K562 (cell line): ENCODE measurements at regions not wholly inside any gene's neighbourhood (a gene's known extent, or its start where the extent isn't known, plus 50 kb on each side); places are given as distances from the start of the nearest gene placed in this dataset.

ENCODE experiments used
- ATAC-seq: fragments of 200-7000 bp; cut with Tn5 transposase; 3 replicates; pipeline ENCODE4 v1.9.1; 2020; ENCODE audit warnings: moderate library complexity
- BruUV-seq: library from RNA; stranded (reverse); fragments of 400-500 nt; replicated peaks from 2 replicates; lab custom pipeline; 2021; lab: Mats Ljungman, UMichigan
- CTCF ChIA-PET: fragments of 300-600 bp; formaldehyde crosslinking; extraction: SDS; loops from one replicate; lab custom pipeline; 2021; ENCODE audit warnings: low intra/inter-chr PET ratio; lab: Yijun Ruan, JAX
- POLR2A ChIA-PET: fragments of 300-600, 350-650 bp; sonication (Branson Sonifier 250); formaldehyde crosslinking; extraction: SDS; loops from one replicate; lab custom pipeline; 2021; ENCODE audit warnings: antibody characterized with exemption, inconsistent platforms; lab: Yijun Ruan, JAX
- DNase-seq, 4 experiments: peaks; one replicate each; pipeline versions ENCODE4 v3.0.0 to v3.0.0-alpha.2; 2011 to 2018; ENCODE audit warnings: low spot score in 3 of 4, mixed read lengths in 3 of 4; ENCODE audit errors: extremely low read depth in 1 of 4
- FAIRE-seq: peaks from 2 replicates; lab custom pipeline; 2011; peaks lifted over from hg19 to GRCh38; lab: Jason Lieb, UNC
- H2AFZ ChIP-seq: 2 replicates; pipeline ENCODE4 v1.6.0; 2011; ENCODE audit warnings: low read depth, low read length, control low read depth, inconsistent platforms
- H3K27ac ChIP-seq: fragments of 200-600 bp; 3 replicates; pipeline ENCODE4 v1.8.0; 2011; ENCODE audit warnings: low read depth, mild to moderate bottlenecking, control low read depth, inconsistent platforms, low read length, moderate library complexity, mixed read lengths; ENCODE audit errors: extremely low read depth
- H3K27me3 ChIP-seq, 2 experiments: fragments of 300-600 bp in 1 of 2; 2 replicates in 1 of 2; 3 replicates in 1 of 2; pipeline versions ENCODE4 v1.6.0 to v1.8.0; 2011; ENCODE audit warnings: inconsistent platforms in 2 of 2, low read length in 2 of 2, mild to moderate bottlenecking in 1 of 2, mixed read lengths in 1 of 2, moderate library complexity in 1 of 2; ENCODE audit not compliant: control insufficient read depth in 2 of 2, insufficient read depth in 2 of 2
- H3K36me3 ChIP-seq: fragments of 300-600 bp; 3 replicates; pipeline ENCODE4 v1.8.0; 2011; ENCODE audit warnings: mild to moderate bottlenecking, low read length, inconsistent platforms; ENCODE audit not compliant: control insufficient read depth, insufficient read depth
- H3K4me1 ChIP-seq, 2 experiments: fragments of 200-600 bp in 1 of 2; replicated peaks in 1 of 2; 2 replicates in 1 of 2; 3 replicates in 1 of 2; pipeline versions ENCODE4 v1.5.1 to v1.8.0; 2011; ENCODE audit warnings: inconsistent platforms in 2 of 2, low read length in 2 of 2, mild to moderate bottlenecking in 1 of 2, mixed read lengths in 1 of 2, moderate library complexity in 1 of 2; ENCODE audit not compliant: control insufficient read depth in 2 of 2, insufficient read depth in 2 of 2
- H3K4me2 ChIP-seq: 2 replicates; pipeline ENCODE4 v1.6.1; 2011; ENCODE audit warnings: low read length, control low read depth, inconsistent platforms, mixed read lengths; ENCODE audit not compliant: insufficient read depth
- H3K4me3 ChIP-seq: fragments of 200-600 bp; sonication (generic), shearing (Covaris generic); 2 replicates; pipeline ENCODE4 v1.5.1; 2016; ENCODE audit warnings: control low read depth, inconsistent platforms
- H3K79me2 ChIP-seq: fragments of 200-600 bp; 3 replicates; pipeline ENCODE4 v1.8.0; 2011; ENCODE audit warnings: low read length, inconsistent platforms; ENCODE audit not compliant: control insufficient read depth, insufficient read depth
- H3K9ac ChIP-seq, 2 experiments: 2 replicates each; pipeline versions ENCODE4 v1.6.0 to v1.6.1; 2011; ENCODE audit warnings: low read depth in 2 of 2, low read length in 2 of 2, control low read depth in 1 of 2, inconsistent platforms in 1 of 2, mild to moderate bottlenecking in 1 of 2, mixed read lengths in 1 of 2; ENCODE audit not compliant: insufficient read depth in 1 of 2
- H3K9me1 ChIP-seq: one replicate; pipeline ENCODE4 v1.6.0; 2011; ENCODE audit warnings: inconsistent platforms, mild to moderate bottlenecking, low read length, moderate library complexity; ENCODE audit not compliant: control insufficient read depth, insufficient read depth
- H3K9me3 ChIP-seq: replicated peaks from 2 replicates; pipeline ENCODE4 v1.5.1; 2011; ENCODE audit warnings: low read depth, low read length, inconsistent platforms; ENCODE audit not compliant: control insufficient read depth, insufficient read depth
- H4K20me1 ChIP-seq: replicated peaks from 2 replicates; pipeline ENCODE4 v1.6.1; 2011; ENCODE audit warnings: low read length, inconsistent platforms, mixed read lengths; ENCODE audit not compliant: control insufficient read depth, insufficient read depth
- BCL6 ChIP-seq: fragments of 250-450 bp; sonication (Bioruptor Pico); IDR thresholded peaks from 2 replicates; pipeline ENCODE4 v1.4.0; 2020
- CAMTA2 ChIP-seq: fragments of 250-450 bp; sonication (Bioruptor Pico); conservative IDR thresholded peaks from 2 replicates; pipeline ENCODE4 v1.5.1; 2022
- HMG20A ChIP-seq: fragments of 450-650 bp; formaldehyde crosslinking; conservative IDR thresholded peaks from 2 replicates; pipeline ENCODE4 v1.4.0; 2020; ENCODE audit warnings: mild to moderate bottlenecking, mixed read lengths
- HSF4 ChIP-seq: fragments of 250-450 bp; sonication (Bioruptor Pico); IDR thresholded peaks from 2 replicates; pipeline ENCODE4 v2.1.2; 2022; ENCODE audit warnings: mild to moderate bottlenecking, moderate library complexity, borderline replicate concordance
- MCM5 ChIP-seq: fragments of 450-650 bp; IDR thresholded peaks from 2 replicates; pipeline ENCODE4 v1.6.1; 2016; ENCODE audit warnings: low read depth
- RHOXF2B ChIP-seq: fragments of 250-450 bp; sonication (Bioruptor Pico); conservative IDR thresholded peaks from 2 replicates; pipeline ENCODE4 v1.5.1; 2021
- SRSF3 ChIP-seq: fragments of 200-400 bp; formaldehyde crosslinking; IDR thresholded peaks from 2 replicates; pipeline ENCODE4 v1.6.1; 2016; ENCODE audit warnings: mild to moderate bottlenecking, low read length, moderate library complexity; ENCODE audit not compliant: insufficient read depth
- TAL1 ChIP-seq: fragments of 450-650 bp; IDR thresholded peaks from 2 replicates; pipeline ENCODE4 v1.6.1; 2016; ENCODE audit warnings: mild to moderate bottlenecking
- ZNF197 ChIP-seq: fragments of 200-800 bp; sonication (Bioruptor generic); IDR thresholded peaks from 2 replicates; pipeline ENCODE4 v1.6.1; 2016; ENCODE audit warnings: low read depth, missing genetic modification characterization, missing compliant biosample characterization
- ZNF217 ChIP-seq: sonication (generic); formaldehyde crosslinking; IDR thresholded peaks from 2 replicates; pipeline ENCODE4 v1.8.0; 2022; ENCODE audit warnings: mild to moderate bottlenecking, missing genetic modification reagents
- WGBS: fragments of 100-300 bp; shearing (Covaris generic); methylation state at CpG from one replicate; pipeline ENCODE4 v1.1.6; 2016; ENCODE audit warnings: low coverage, mixed read lengths; ENCODE audit not compliant: insufficient coverage; ENCODE audit errors: missing lambda C conversion rate; 5-methylcytosine and 5-hydroxymethylcytosine counted together
- in situ Hi-C: fragments of 300-500 bp; cut with MboI; formaldehyde crosslinking; loops from 4 replicates; pipeline ENCODE4 v1.15.0; 2018; ENCODE audit warnings: inconsistent platforms, mixed read lengths
- intact Hi-C: fragments of 100-400 bp; cut with micrococcal nuclease; formaldehyde crosslinking; loops from 2 replicates; pipeline ENCODE4 v1.14.2; 2022
- TF ChIP-seq, protein P1 (sequence below): fragments of 200-600 bp; sonication (generic); IDR thresholded peaks from one replicate; pipeline ENCODE4 v1.6.1; 2012; ENCODE audit warnings: mild to moderate bottlenecking, low read depth, low read length, inconsistent platforms
- TF ChIP-seq, protein P2 (sequence below), 2 experiments: IDR thresholded peaks; 2 replicates each; pipeline ENCODE4 v1.6.1; 2011; ENCODE audit warnings: borderline replicate concordance in 1 of 2, control low read depth in 1 of 2, low read depth in 1 of 2, low read length in 1 of 2, mild to moderate bottlenecking in 1 of 2, mixed read lengths in 1 of 2, moderate library complexity in 1 of 2; ENCODE audit not compliant: insufficient read depth in 1 of 2, insufficient read length in 1 of 2, poor library complexity in 1 of 2, severe bottlenecking in 1 of 2; ENCODE audit errors: extremely low read depth in 1 of 2

DNA sequence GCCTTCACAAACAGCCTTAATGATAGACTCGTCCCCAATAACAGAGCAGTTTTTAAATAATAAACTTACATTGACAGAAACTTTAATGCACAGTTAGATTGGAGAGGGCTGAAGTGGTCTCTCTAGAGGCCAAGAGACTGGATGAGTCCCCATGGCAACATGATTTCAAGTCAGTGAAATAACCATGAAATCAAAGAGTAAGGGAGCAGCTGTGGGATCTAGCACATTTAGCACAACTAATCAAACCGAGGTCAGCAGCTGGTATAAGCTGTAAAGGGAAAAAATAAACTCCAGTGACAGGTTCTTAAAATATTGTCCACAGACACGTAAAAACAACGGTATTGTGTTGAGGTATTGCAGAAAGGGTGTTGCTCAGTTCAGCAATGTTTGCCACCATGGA lies 916.6 kb downstream of the DNAH5 start:
- Histone ChIP-seq H3K9me3 (no peaks in the 10 kb centered on the region; the same call in 1 of the 2 replicates), H3K27me3 (no peaks in the 10 kb centered on the region), H2AFZ (no peak overlapping the region), H3K79me2 (no peaks in the 10 kb centered on the region), H3K4me2 (no peak overlapping the region), H3K9me1 (no peaks in the 10 kb centered on the region), H3K9ac (no peak overlapping the region), H3K36me3 (no peaks in the 10 kb centered on the region), H3K4me1 (no peaks in the 10 kb centered on the region), H3K4me3 (no peak overlapping the region), H4K20me1 (no peaks in the 10 kb centered on the region), H3K27ac (no peak overlapping the region)
- no TSS peak for BruUV-seq
- in situ Hi-C loops (no loop called here), intact Hi-C loops (no loop called here)
- DNase-seq (no peak), ATAC-seq (no peak), FAIRE-seq (no peak)
- ChIA-PET POLR2A (no interaction called here), CTCF (no interaction called here)
- WGBS: 4% methylated on average over 4 of the region's 4 CpGs
- TF ChIP-seq RHOXF2B (no peak), HMG20A (no peak), MCM5 (no peak), TAL1 (no peak), CAMTA2 (CRISPR knock-in tag) (no peak), SRSF3 (no peak), BCL6 (no peak), ZNF197 (CRISPR knock-in tag) (no peak), ZNF217 (CRISPR knock-in tag) (no peak), HSF4 (no peak)
- TF ChIP-seq, protein P1, sequence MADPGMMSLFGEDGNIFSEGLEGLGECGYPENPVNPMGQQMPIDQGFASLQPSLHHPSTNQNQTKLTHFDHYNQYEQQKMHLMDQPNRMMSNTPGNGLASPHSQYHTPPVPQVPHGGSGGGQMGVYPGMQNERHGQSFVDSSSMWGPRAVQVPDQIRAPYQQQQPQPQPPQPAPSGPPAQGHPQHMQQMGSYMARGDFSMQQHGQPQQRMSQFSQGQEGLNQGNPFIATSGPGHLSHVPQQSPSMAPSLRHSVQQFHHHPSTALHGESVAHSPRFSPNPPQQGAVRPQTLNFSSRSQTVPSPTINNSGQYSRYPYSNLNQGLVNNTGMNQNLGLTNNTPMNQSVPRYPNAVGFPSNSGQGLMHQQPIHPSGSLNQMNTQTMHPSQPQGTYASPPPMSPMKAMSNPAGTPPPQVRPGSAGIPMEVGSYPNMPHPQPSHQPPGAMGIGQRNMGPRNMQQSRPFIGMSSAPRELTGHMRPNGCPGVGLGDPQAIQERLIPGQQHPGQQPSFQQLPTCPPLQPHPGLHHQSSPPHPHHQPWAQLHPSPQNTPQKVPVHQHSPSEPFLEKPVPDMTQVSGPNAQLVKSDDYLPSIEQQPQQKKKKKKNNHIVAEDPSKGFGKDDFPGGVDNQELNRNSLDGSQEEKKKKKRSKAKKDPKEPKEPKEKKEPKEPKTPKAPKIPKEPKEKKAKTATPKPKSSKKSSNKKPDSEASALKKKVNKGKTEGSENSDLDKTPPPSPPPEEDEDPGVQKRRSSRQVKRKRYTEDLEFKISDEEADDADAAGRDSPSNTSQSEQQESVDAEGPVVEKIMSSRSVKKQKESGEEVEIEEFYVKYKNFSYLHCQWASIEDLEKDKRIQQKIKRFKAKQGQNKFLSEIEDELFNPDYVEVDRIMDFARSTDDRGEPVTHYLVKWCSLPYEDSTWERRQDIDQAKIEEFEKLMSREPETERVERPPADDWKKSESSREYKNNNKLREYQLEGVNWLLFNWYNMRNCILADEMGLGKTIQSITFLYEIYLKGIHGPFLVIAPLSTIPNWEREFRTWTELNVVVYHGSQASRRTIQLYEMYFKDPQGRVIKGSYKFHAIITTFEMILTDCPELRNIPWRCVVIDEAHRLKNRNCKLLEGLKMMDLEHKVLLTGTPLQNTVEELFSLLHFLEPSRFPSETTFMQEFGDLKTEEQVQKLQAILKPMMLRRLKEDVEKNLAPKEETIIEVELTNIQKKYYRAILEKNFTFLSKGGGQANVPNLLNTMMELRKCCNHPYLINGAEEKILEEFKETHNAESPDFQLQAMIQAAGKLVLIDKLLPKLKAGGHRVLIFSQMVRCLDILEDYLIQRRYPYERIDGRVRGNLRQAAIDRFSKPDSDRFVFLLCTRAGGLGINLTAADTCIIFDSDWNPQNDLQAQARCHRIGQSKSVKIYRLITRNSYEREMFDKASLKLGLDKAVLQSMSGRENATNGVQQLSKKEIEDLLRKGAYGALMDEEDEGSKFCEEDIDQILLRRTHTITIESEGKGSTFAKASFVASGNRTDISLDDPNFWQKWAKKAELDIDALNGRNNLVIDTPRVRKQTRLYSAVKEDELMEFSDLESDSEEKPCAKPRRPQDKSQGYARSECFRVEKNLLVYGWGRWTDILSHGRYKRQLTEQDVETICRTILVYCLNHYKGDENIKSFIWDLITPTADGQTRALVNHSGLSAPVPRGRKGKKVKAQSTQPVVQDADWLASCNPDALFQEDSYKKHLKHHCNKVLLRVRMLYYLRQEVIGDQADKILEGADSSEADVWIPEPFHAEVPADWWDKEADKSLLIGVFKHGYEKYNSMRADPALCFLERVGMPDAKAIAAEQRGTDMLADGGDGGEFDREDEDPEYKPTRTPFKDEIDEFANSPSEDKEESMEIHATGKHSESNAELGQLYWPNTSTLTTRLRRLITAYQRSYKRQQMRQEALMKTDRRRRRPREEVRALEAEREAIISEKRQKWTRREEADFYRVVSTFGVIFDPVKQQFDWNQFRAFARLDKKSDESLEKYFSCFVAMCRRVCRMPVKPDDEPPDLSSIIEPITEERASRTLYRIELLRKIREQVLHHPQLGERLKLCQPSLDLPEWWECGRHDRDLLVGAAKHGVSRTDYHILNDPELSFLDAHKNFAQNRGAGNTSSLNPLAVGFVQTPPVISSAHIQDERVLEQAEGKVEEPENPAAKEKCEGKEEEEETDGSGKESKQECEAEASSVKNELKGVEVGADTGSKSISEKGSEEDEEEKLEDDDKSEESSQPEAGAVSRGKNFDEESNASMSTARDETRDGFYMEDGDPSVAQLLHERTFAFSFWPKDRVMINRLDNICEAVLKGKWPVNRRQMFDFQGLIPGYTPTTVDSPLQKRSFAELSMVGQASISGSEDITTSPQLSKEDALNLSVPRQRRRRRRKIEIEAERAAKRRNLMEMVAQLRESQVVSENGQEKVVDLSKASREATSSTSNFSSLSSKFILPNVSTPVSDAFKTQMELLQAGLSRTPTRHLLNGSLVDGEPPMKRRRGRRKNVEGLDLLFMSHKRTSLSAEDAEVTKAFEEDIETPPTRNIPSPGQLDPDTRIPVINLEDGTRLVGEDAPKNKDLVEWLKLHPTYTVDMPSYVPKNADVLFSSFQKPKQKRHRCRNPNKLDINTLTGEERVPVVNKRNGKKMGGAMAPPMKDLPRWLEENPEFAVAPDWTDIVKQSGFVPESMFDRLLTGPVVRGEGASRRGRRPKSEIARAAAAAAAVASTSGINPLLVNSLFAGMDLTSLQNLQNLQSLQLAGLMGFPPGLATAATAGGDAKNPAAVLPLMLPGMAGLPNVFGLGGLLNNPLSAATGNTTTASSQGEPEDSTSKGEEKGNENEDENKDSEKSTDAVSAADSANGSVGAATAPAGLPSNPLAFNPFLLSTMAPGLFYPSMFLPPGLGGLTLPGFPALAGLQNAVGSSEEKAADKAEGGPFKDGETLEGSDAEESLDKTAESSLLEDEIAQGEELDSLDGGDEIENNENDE: no peak
- TF ChIP-seq, protein P2, sequence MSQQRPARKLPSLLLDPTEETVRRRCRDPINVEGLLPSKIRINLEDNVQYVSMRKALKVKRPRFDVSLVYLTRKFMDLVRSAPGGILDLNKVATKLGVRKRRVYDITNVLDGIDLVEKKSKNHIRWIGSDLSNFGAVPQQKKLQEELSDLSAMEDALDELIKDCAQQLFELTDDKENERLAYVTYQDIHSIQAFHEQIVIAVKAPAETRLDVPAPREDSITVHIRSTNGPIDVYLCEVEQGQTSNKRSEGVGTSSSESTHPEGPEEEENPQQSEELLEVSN (IDR thresholded peaks at IDR 0.05; ENCODE audit: borderline replicate concordance in 1 of 2, extremely low read depth in 1 of 2, insufficient read depth in 1 of 2, insufficient read length in 1 of 2, low read depth in 1 of 2, low read length in 1 of 2, poor library complexity in 1 of 2, severe bottlenecking in 1 of 2): no peak
